K562 (cell line): ENCODE measurements at regions not wholly inside any gene's neighbourhood (a gene's known extent, or its start where the extent isn't known, plus 50 kb on each side); places are given as distances from the start of the nearest gene placed in this dataset.

Experiments used
- AFF1 ChIP-seq, 2 experiments: fragments of 450-650 bp; IDR thresholded peaks; 2 replicates each; pipeline ENCODE4 v1.6.1; 2018; ENCODE audit warnings: mild to moderate bottlenecking in 2 of 2, low read depth in 1 of 2; ENCODE audit not compliant: partially characterized antibody in 2 of 2
- ARID2 ChIP-seq: fragments of 450-650 bp; IDR thresholded peaks from 2 replicates; pipeline ENCODE4 v1.6.1; 2017; ENCODE audit warnings: antibody characterized with exemption, mild to moderate bottlenecking
- ARID3A ChIP-seq: IDR thresholded peaks from 2 replicates; pipeline ENCODE4 v1.6.1; 2012; ENCODE audit warnings: low read depth, low read length, improper control_type of control experiment, borderline replicate concordance
- ARNT ChIP-seq, 2 experiments: fragments of 450-650 bp; IDR thresholded peaks; 2 replicates each; pipeline ENCODE4 v1.6.1; 2016; ENCODE audit warnings: mild to moderate bottlenecking in 1 of 2
- BCOR ChIP-seq: fragments of 450-650 bp; IDR thresholded peaks from 2 replicates; pipeline ENCODE4 v1.6.1; 2016
- CEBPB ChIP-seq: fragments of 450-650 bp; IDR thresholded peaks from 2 replicates; pipeline ENCODE4 v1.6.1; 2016; ENCODE audit warnings: missing genetic modification characterization, missing compliant biosample characterization
- CHCHD3 ChIP-seq: fragments of 250-450 bp; sonication (Bioruptor Pico); IDR thresholded peaks from 2 replicates; pipeline ENCODE4 v2.1.2; 2022; ENCODE audit warnings: mild to moderate bottlenecking
- DLX4 ChIP-seq: fragments of 250-450 bp; sonication (Bioruptor Pico); IDR thresholded peaks from 2 replicates; pipeline ENCODE4 v1.6.1; 2021; ENCODE audit warnings: mild to moderate bottlenecking
- MBD2 ChIP-seq: sonication (generic); IDR thresholded peaks from 2 replicates; pipeline ENCODE4 v1.6.1; 2016; ENCODE audit warnings: low read depth, borderline replicate concordance
- MLLT1 ChIP-seq, 2 experiments: fragments of 450-650 bp; IDR thresholded peaks; 2 replicates each; pipeline ENCODE4 v1.6.1; 2016
- MTA2 ChIP-seq: fragments of 450-650 bp; IDR thresholded peaks from 2 replicates; pipeline ENCODE4 v1.6.1; 2016; ENCODE audit warnings: low read depth
- SIN3A ChIP-seq, 2 experiments: fragments of 150-350 bp in 1 of 2; IDR thresholded peaks; 2 replicates each; pipeline ENCODE4 v1.6.1; 2011 to 2016; ENCODE audit warnings: borderline replicate concordance in 2 of 2, low read depth in 2 of 2, low read length in 2 of 2, mild to moderate bottlenecking in 2 of 2, moderate library complexity in 2 of 2; ENCODE audit not compliant: control insufficient read depth in 1 of 2
- TFAM ChIP-seq: fragments of 250-450 bp; sonication (Bioruptor Pico); conservative IDR thresholded peaks from 2 replicates; pipeline ENCODE4 v1.5.0; 2021; ENCODE audit warnings: mild to moderate bottlenecking, moderate library complexity
- ZBTB5 ChIP-seq: fragments of 450-650 bp; IDR thresholded peaks from 2 replicates; pipeline ENCODE4 v1.6.1; 2017; ENCODE audit warnings: antibody characterized with exemption
- ZNF384 ChIP-seq: IDR thresholded peaks from 2 replicates; pipeline ENCODE4 v1.6.1; 2012; ENCODE audit warnings: low read depth, low read length, improper control_type of control experiment

GRCh38 chr6:26172608-26172968 lies 85.4 kb downstream of the HFE start (continued):
- TF ChIP-seq ARID3A (no peak), TFAM (CRISPR knock-in tag) (no peak), SIN3A (IDR thresholded peaks at IDR 0.05; ENCODE audit: borderline replicate concordance in 2 of 2, control insufficient read depth in 1 of 2, low read depth in 2 of 2, low read length in 2 of 2) (0 out of 4 replicates have a peak, but pooled peaks of 1 of the 2 experiments have one; percentile 50), ARID2 (no peak), ZNF384 (peak; percentile 43; the same call in 1 of the 2 replicates), DLX4 (no peak), ARNT (IDR thresholded peaks at IDR 0.05) (0 out of 4 replicates have a peak, but pooled peaks of 1 of the 2 experiments have one; percentile 1), CEBPB (tag) (no peak), BCOR (no peak), MLLT1 (IDR thresholded peaks at IDR 0.05) (peak in 1 of 2 experiments; percentile 8; a peak in 1 of 4 replicates), CHCHD3 (0 out of 2 replicates have a peak, but pooled peaks have one; percentile 26), AFF1 (IDR thresholded peaks at IDR 0.05; ENCODE audit: low read depth in 1 of 2, partially characterized antibody in 2 of 2) (peak in 1 of 2 experiments; percentile 14), MTA2 (no peak), MBD2 (no peak), ZBTB5 (no peak)
